B cell (primary cell): ENCODE measurements at regions not wholly inside any gene's neighbourhood (a gene's known extent, or its start where the extent isn't known, plus 50 kb on each side); places are given as distances from the start of the nearest gene placed in this dataset.

Source experiments
- CTCF ChIP-seq: fragments of 200-600 bp; IDR thresholded peaks from one replicate; pipeline ENCODE4 v1.8.0; 2022; ENCODE audit warnings: antibody characterized with exemption, mild to moderate bottlenecking
- EZH2 ChIP-seq: IDR thresholded peaks from 2 replicates; pipeline ENCODE4 v1.6.1; 2012; ENCODE audit warnings: borderline replicate concordance, low read depth, mild to moderate bottlenecking, moderate library complexity, low read length; ENCODE audit not compliant: insufficient read depth, poor library complexity, severe bottlenecking

GRCh38 chr19:31589109-31589508, 239.9 kb upstream of the TSHZ3 start:
- TF ChIP-seq CTCF (no peak), EZH2 (no peak)
